Spleen (tissue), 11 donors: ENCODE measurements at regions not wholly inside any gene's neighbourhood (a gene's known extent, or its start where the extent isn't known, plus 50 kb on each side); places are given as distances from the start of the nearest gene placed in this dataset.

Source experiments
- DNase-seq: peaks from one replicate; pipeline ENCODE4 v3.0.0-alpha.2; 2020
- H3K27ac ChIP-seq, 8 donors: fragments of 200-600 bp; sonication (generic) in 7 of 8; 1 replicate in 4 of 8; 2 replicates in 4 of 8; pipeline versions ENCODE4 v1.5.0 to v1.8.0; 2016 to 2021; ENCODE audit warnings: inconsistent platforms in 4 of 8, mild to moderate bottlenecking in 4 of 8, moderate library complexity in 1 of 8
- H3K27me3 ChIP-seq, 7 donors: fragments of 200-600 bp; sonication (generic) in 6 of 7; replicated peaks in 1 of 7; 1 replicate in 4 of 7; 2 replicates in 3 of 7; pipeline versions ENCODE4 v1.5.0 to v1.8.0; 2016 to 2021; ENCODE audit warnings: inconsistent platforms in 3 of 7, mild to moderate bottlenecking in 1 of 7
- H3K36me3 ChIP-seq, 6 donors: fragments of 200-600 bp; sonication (generic) in 5 of 6; 1 replicate in 4 of 6; 2 replicates in 2 of 6; pipeline versions ENCODE4 v1.5.0 to v1.8.0; 2016 to 2021; ENCODE audit warnings: inconsistent platforms in 2 of 6
- H3K4me1 ChIP-seq, 6 donors: fragments of 200-600 bp; sonication (generic) in 5 of 6; 1 replicate in 3 of 6; 2 replicates in 3 of 6; pipeline versions ENCODE4 v1.5.0 to v1.8.0; 2016 to 2021; ENCODE audit warnings: inconsistent platforms in 3 of 6
- H3K4me3 ChIP-seq, 8 donors: fragments of 200-600 bp; sonication (generic) in 7 of 8; 1 replicate in 4 of 8; 2 replicates in 4 of 8; pipeline versions ENCODE4 v1.5.0 to v1.8.0; 2016 to 2021; ENCODE audit warnings: inconsistent platforms in 4 of 8, mild to moderate bottlenecking in 4 of 8, moderate library complexity in 2 of 8
- H3K9me3 ChIP-seq, 8 donors: fragments of 200-600 bp; sonication (generic) in 7 of 8; 1 replicate in 4 of 8; 2 replicates in 4 of 8; pipeline versions ENCODE4 v1.5.0 to v1.8.0; 2016 to 2021; ENCODE audit warnings: inconsistent platforms in 4 of 8
- POLR2A ChIP-seq, 3 donors: fragments of 450-650 bp; IDR thresholded peaks; one replicate each; pipeline ENCODE4 v1.5.1; 2017; ENCODE audit warnings: antibody characterized with exemption in 3 of 3, mild to moderate bottlenecking in 1 of 3
- POLR2AphosphoS5 ChIP-seq, 3 donors: sonication (generic); formaldehyde crosslinking; IDR thresholded peaks; one replicate each; pipeline ENCODE4 v1.5.1; 2017; ENCODE audit warnings: antibody characterized with exemption in 3 of 3
- WGBS, 5 donors: extraction: QIAGEN DNeasy Blood & Tissue Kit in 3 of 5; methylation state at CpG; one replicate each; pipeline versions ENCODE4 v1.1.5 to v1.1.7; 2013 to 2018; 5-methylcytosine and 5-hydroxymethylcytosine counted together
- intact Hi-C: fragments of 100-400 bp; cut with DNase I; formaldehyde crosslinking; loops from one replicate; pipeline ENCODE4 v1.15.0; 2023; ENCODE audit warnings: low total_unique reads
- TF ChIP-seq, protein P1 (sequence below), 11 experiments: fragments of 200-600 bp in 7 of 11; fragments of 450-650 bp in 4 of 11; sonication (generic) in 4 of 11; IDR thresholded peaks in 8 of 11; conservative IDR thresholded peaks in 3 of 11; 1 replicate in 7 of 11; 2 replicates in 4 of 11; pipeline versions ENCODE4 v1.4.0 to v1.8.0; 2016 to 2021; ENCODE audit warnings: antibody characterized with exemption in 11 of 11, inconsistent platforms in 4 of 11, mild to moderate bottlenecking in 1 of 11
- donor health status: healthy with polysubstance abuse.
- donor health status: DM: no; HTN: no; CAD: no; lungs with moderate emphysema.
- donor health status: DM: no; HTN: no; CAD: no.
- donor health status: Bipolar disorder and iron deficiency.
- donor health status: healthy.
- donor health status: DM: no; HTN: no; CAD: no.
- donor health status: DM: yes; HTN: yes; CAD: no.

DNA sequence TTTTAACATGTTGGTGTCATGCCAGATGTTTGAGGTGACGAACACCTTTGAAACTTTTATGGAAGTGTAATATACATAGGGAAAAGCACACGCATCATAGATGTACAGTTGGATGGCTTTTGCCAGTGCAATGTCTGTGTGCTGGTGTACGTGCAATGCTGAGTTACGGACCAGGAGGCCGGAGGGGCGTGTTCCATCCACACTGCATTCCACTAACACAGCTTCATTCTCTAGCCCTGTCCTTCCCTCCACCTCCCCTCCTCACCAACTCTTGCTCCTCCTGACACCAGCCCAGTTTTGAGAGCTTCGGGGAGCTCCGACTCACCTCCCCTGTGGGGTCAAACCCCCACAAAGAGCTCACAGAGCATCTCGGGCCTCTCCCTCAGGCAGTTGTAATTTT lies 358.8 kb downstream of the C16orf95 start:
- 86 to 89% (median 88%) methylated on average over 9 of the region's 9 CpGs for WGBS, 5 donors
- Histone ChIP-seq H3K4me1 (peaks cover 0 to 22% (median 7%) of the 10 kb centered on the region in 6 donors), H3K36me3 (no peaks in the 10 kb centered on the region), H3K4me3 (no peak overlapping the region), H3K9me3 (peaks cover 0 to 1% (median 0%) of the 10 kb centered on the region in 8 donors), H3K27me3 (peaks cover 0 to 95% (median 7%) of the 10 kb centered on the region in 7 donors), H3K27ac (no peak overlapping the region)
- no peak for DNase-seq
- TF ChIP-seq, protein P1, sequence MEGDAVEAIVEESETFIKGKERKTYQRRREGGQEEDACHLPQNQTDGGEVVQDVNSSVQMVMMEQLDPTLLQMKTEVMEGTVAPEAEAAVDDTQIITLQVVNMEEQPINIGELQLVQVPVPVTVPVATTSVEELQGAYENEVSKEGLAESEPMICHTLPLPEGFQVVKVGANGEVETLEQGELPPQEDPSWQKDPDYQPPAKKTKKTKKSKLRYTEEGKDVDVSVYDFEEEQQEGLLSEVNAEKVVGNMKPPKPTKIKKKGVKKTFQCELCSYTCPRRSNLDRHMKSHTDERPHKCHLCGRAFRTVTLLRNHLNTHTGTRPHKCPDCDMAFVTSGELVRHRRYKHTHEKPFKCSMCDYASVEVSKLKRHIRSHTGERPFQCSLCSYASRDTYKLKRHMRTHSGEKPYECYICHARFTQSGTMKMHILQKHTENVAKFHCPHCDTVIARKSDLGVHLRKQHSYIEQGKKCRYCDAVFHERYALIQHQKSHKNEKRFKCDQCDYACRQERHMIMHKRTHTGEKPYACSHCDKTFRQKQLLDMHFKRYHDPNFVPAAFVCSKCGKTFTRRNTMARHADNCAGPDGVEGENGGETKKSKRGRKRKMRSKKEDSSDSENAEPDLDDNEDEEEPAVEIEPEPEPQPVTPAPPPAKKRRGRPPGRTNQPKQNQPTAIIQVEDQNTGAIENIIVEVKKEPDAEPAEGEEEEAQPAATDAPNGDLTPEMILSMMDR (IDR thresholded peaks at IDR 0.05 in 8 of 11, conservative IDR thresholded peaks at IDR 0.05 in 3 of 11) = no peak
- TF ChIP-seq POLR2A (IDR thresholded peaks at IDR 0.05) = no peak
- TF ChIP-seq POLR2AphosphoS5 (IDR thresholded peaks at IDR 0.05) = no peak
- intact Hi-C loops = no loop called here

- Histone ChIP-seq H3K36me3 (no peaks in the 10 kb centered on the region), H3K4me1 (peaks cover 0 to 22% (median 7%) of the 10 kb centered on the region in 6 donors), H3K27me3 (peaks cover 0 to 95% (median 7%) of the 10 kb centered on the region in 7 donors), H3K4me3 (no peak overlapping the region), H3K9me3 (no peaks in the 10 kb centered on the region), H3K27ac (no peak overlapping the region)
- TF ChIP-seq POLR2AphosphoS5 (IDR thresholded peaks at IDR 0.05) = peak in 1 of 3 donors; percentile 35
- TF ChIP-seq POLR2A (IDR thresholded peaks at IDR 0.05) = no peak
- TF ChIP-seq, protein P1 (IDR thresholded peaks at IDR 0.05 in 8 of 11, conservative IDR thresholded peaks at IDR 0.05 in 3 of 11) = no peak
- DNase-seq = no peak
- WGBS, 5 donors = 20 to 27% (median 21%) methylated on average over 20 of the region's 20 CpGs
- intact Hi-C loops = no loop called here
Measured at GRCh38 chr16:86959091-86959651, 358.0 kb downstream of the C16orf95 start.

GRCh38 chr16:86959729-86960128 lies 357.5 kb downstream of the C16orf95 start:
- H3K27me3 ChIP-seq = peaks cover 0 to 95% (median 7%) of the 10 kb centered on the region in 7 donors
- no peaks in the 10 kb centered on the region for H3K9me3 ChIP-seq
- H3K27ac ChIP-seq = no peak overlapping the region
- intact Hi-C loops = no loop called here
- H3K36me3 ChIP-seq = no peaks in the 10 kb centered on the region
- no peak for DNase-seq
- H3K4me1 ChIP-seq = peaks cover 0 to 22% (median 7%) of the 10 kb centered on the region in 6 donors
- 46 to 73% (median 64%) methylated on average over 3 of the region's 3 CpGs for WGBS, 5 donors
- no peak overlapping the region for H3K4me3 ChIP-seq
- TF ChIP-seq, protein P1 (IDR thresholded peaks at IDR 0.05 in 8 of 11, conservative IDR thresholded peaks at IDR 0.05 in 3 of 11) = no peak
- no peak for TF ChIP-seq POLR2AphosphoS5 (IDR thresholded peaks at IDR 0.05)
- no peak for TF ChIP-seq POLR2A (IDR thresholded peaks at IDR 0.05)

DNA sequence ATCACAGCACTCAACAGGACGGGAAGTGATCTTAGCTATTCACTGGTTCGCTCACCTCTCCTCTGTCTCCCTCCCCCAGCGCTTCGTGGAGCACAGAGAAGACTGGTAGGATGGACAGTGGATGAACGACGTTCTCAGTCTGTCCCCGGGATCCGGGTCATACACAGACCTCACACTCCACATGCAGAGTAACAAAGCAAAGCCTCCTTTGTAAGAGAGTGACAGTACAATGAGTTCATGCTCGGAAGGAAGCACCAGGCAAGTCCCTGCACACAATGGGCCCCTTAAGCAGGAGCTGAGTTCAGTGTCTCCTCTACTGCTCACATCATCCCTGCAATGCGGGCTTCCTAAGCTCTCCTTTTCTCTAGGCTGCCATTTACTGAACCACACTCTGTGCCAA lies 356.9 kb downstream of the C16orf95 start:
- no peak for DNase-seq
- H3K9me3 ChIP-seq = no peaks in the 10 kb centered on the region
- 57 to 61% (median 60%) methylated on average over 10 of the region's 10 CpGs for WGBS, 5 donors
- H3K36me3 ChIP-seq = no peaks in the 10 kb centered on the region
- peaks cover 0 to 22% (median 7%) of the 10 kb centered on the region in 6 donors for H3K4me1 ChIP-seq
- intact Hi-C loops = no loop called here
- TF ChIP-seq POLR2A (IDR thresholded peaks at IDR 0.05) (no peak), POLR2AphosphoS5 (IDR thresholded peaks at IDR 0.05) (no peak)
- TF ChIP-seq, protein P1 (IDR thresholded peaks at IDR 0.05 in 8 of 11, conservative IDR thresholded peaks at IDR 0.05 in 3 of 11) = no peak
- H3K27me3 ChIP-seq = peaks cover 0 to 95% (median 7%) of the 10 kb centered on the region in 7 donors
- H3K27ac ChIP-seq = no peak overlapping the region
- no peak overlapping the region for H3K4me3 ChIP-seq
